GM21526 (cell line): ENCODE measurements at regions not wholly inside any gene's neighbourhood (a gene's known extent, or its start where the extent isn't known, plus 50 kb on each side); places are given as distances from the start of the nearest gene placed in this dataset.
"Not testable (repeated sequence)": the region's sequence is repeated elsewhere in the genome, so short reads cannot be mapped to it uniquely, and the experiment has no call there.

Experiments
- ATAC-seq: cut with Tn5 transposase; IDR thresholded peaks from one replicate; pipeline ENCODE4 v1.9.1; 2021; ENCODE audit warnings: moderate library complexity; ENCODE audit not compliant: unreplicated experiment, low FRiP score

DNA sequence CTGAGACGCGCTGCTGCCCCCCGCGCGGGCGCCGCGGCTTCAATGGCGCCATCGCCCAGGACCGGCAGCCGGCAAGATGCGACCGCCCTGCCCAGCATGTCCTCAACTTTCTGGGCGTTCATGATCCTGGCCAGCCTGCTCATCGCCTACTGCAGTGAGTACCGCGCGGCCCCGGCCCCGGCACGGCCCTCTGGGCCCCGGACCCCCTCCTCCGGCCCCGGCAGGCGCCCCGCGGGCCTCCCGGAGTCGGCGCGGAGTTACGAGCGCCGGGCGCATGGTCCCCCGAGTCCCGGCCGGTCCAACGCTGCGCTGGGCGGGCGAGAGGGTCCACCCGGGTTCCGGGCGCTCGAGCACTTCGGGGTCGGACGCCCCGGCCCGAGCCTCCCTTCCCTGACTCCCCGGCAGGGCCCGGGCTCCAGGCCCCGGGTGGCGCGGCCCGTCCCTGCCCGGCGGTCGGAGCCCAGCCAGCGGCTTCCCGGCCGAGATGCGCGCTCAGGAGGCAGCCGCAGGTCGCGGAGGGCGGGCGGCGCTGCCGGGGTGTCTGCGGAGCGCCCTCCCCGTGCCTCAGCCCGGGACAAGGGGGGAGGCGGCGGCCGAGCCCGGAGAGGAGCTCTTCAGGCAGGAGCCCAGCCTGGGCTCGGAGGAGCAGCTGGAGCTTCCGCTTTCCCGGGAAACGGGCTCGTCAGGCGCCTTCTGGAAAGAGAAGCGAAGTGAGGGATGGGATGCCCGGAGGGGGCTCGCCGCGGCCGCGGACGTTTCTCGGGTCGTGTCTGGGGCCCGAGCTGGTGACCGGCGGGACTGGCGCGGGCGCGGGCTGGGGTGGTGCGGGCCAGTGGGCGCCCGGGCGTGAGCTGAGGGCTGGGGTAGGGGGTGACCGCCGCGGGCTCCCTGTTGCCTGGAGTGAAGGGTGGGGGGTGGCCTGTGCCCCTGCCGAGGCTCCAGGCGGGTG is 1337.8 kb downstream of the BRD1 start:
- ATAC-seq: no peak

- no peak for ATAC-seq
Observed at GRCh38 chr22:48488611-48489511, 1338.8 kb downstream of the BRD1 start.

DNA sequence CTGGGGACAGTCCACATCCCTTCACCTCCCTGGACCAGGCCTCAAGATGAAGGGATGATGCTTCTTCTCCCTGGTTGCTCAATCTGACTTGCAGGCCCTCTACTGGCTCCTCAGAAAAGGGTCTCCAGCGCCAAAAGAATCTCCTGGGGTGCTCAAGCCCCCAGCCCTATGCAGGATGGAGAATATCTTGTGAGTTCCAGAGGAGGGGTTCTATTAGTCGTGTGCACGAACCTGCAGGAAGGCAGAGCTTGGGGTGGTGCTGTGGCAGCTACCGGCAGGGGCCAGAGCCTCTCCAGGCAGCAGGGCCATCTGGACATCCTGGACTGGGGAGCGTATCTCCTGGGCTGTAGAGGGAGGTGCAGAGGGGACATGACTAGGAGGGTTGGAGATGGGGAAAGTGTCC is 1339.5 kb downstream of the BRD1 start:
- no peak for ATAC-seq

- no peak for ATAC-seq
Observed at GRCh38 chr22:48486558-48486957, 1341.1 kb downstream of the BRD1 start.

DNA sequence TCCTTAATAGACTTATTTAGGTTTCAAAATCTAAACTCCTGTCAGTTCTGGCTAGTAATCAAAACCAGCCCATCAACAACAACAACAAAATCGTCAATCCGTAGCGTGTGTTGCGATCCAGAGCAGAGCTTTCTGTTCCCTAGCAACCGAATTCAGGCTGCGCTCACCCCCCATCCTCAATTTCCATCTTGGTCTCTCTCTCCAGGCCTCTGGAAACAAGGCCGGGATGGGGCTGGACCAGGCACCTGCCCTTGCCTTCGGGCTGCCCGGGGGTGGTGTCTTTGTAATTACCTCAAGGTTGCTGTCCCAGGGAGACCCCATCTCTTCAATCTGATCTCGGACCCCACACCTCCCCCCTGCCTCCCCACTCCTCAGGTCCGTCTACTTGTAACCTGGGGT is 1341.5 kb downstream of the BRD1 start:
- no peak for ATAC-seq

DNA sequence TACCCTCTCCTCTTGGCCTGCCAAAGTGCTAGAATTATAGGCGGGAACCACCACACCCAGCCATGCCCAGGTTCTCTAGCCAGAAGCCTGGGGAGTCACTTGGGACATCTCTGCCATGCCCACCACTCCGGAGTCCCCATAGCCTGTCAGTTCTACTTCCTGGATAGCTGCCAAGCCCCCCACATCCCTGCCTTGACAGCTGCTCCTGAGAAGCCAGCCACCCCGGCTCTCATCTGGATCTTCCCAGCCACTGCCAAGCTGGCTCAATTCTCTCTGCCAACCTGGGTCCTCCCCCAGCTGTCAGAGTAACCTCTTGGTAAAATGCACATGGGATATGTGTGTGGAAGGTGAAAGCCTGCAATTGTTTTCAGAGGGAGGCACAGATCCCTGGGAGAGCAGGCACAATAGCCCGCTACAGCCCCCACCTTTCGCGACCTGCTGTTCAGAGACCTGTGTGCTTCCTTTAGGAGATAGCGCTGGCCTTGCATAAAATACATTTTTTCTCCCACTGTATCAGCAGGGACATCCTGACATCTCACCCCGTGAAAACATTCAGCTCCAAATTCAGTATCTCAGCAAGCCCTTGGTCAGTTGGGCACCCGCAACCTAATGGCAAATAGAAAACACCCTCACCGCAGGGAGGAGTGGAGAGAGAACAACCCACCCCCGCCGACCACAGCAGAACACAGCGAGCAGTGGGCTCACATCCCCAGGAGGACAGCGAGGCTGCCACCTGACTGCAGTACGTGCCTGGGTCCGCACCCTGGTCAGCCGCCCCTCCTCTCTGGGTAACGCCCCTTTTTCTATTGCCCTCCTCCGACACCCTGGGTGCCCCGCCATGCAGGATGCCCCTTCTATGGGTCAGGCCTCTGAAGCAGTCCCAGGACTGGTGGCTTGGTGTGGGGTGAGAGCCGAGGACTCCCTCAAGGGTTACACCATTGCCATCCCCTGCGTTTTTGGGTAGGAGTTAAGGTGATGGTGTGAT is 1342.2 kb downstream of the BRD1 start:
- no peak for ATAC-seq

DNA sequence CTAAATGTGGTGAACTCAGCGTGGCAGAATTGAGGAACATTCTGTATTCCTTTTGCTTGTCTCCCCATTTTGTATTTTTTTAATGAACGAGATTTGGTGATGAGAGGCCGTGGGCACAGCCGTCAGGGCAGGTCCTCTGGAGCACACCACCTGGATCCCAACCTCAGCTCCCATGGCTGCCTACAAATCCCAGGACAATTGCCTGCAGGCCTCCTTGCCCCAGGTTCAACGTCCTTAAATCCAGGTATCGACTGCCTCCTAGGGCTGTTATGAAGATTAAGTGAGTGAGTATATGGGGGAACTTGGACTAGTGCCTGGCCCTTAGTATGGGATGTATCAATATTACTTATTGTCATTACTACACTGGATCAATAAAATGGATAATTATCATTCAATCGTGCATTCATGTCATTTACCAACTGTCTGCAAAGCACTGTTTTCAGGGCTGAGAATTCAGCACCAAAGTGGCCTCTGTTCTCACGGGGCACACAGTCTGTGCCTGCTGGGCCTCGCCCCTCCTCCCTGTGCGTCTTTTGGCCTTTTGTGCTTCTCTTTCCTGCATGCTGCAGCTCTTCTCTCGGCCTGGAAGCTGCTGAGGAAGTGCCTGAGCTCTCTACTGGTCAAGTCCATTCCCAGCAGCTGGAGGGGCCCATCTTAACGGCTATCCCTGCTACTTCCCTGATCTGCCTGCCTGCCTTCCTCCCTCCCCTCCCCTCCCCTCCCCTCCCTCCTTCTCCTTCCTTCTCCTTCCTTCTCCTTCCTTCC is 1343.7 kb downstream of the BRD1 start:
- no peak for ATAC-seq

DNA sequence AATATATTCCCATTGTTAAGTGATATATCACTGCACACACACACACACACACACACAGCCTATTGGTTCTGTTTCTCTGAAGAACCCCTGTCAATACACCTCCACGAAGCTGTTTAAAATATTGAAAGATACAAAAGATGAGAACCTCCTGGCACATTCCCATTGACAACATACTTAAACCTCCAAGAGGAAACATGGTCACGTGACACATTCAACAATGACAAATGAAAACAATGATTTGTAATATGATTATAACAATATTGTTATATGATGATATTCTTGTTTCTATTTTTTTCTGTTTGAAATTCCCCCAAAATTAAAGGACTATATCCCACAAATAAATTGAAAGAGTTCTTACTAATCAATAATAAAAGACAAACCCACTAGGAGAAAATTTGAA is 1344.9 kb downstream of the BRD1 start:
- no peak for ATAC-seq

GRCh38 chr22:48482198-48482597 is 1345.5 kb downstream of the BRD1 start:
- not testable (repeated sequence) for ATAC-seq

DNA sequence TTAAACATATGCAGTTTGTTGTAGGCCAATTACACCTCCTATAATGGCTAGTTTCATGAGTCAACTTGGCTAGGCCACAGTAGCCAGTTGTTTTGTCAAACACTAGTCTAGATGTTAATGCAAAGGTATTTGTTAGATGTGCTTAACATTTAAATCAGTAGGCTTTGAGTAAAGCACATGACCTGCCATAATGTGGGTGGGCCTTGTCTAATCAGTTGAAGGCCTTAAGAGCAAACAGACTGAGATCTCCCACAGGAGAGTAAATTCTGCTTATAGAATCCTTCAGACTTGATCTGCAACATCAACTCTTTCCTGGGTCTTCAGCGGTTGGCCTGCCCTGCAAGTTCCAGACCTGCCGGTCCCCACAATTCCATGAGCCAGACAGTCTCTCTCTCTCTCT is 1345.9 kb downstream of the BRD1 start:
- no peak for ATAC-seq

- ATAC-seq: no peak
Observed at GRCh38 chr22:48478529-48479265, 1349.0 kb downstream of the BRD1 start.

DNA sequence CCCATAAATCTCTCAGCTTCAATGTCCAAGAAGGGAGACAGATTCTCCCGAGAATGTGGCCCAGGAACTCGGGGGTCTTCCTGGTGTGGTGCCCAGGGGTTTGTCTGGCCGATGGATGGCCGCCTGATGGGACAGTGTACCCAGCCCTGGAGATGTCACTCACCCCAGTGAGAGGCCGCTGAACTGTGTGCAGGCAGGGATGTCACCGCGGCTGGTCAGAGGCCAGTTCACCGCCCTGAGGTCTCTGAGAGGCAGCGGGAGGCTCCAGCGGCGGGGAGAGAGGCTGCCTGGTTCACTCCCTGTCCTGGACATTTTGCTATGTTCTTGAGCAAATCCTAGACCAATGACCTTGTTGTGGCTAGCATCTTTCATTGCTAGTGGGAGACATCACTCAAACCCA is 1349.5 kb downstream of the BRD1 start:
- ATAC-seq: no peak

DNA sequence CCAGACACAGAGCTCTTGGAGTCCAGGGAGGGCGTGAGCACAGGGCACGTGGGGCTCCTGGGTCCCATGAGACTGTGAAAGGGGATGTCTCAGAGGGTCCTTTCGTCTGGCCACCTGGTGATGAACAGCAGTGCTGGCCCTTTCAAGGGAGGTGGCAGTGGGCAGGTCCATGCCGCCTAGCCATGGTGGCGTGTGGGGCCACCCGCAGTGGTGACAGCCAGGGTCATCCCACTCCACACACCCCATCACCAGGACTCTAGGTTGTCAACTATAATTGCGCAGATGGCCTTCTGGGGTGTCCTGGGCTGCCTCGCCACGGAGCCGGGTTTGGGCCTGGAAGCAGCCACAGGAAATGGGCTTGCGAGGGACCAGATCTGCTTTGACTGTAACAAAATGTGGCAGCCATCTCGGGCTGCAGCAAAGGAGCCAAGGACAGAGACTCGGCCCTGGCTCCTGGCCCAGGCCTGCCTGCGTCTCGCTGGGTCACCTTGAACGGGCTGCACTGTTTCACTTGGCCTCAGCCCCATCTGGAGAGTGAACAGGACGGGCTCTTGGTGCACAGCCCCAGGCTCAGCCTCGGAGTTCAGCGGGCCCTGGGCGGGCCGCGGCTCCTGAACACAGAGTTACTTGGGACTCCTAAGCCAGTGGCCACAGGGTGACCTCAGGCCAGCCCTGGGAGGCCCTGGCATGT is 1350.5 kb downstream of the BRD1 start:
- no peak for ATAC-seq

DNA sequence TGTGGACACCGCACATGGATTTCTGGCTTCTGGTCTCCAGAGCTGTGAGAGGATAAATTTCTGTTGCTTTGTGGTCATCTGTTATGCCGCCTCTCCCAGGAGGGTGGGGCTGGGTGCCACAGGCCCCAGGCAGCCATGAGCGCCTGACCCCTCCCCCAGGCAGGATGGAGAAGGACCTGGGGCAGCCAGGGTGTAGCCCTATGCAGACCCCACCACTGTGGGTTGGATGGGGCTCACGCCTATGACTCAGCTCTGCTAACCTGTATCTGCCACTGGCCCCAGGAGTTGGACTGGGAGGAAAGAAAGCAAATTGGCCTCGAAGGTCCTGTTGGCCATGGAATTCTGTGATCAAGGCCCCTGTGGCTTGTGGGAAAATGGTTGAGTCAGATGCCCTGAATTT is 1351.1 kb downstream of the BRD1 start:
- no peak for ATAC-seq

DNA sequence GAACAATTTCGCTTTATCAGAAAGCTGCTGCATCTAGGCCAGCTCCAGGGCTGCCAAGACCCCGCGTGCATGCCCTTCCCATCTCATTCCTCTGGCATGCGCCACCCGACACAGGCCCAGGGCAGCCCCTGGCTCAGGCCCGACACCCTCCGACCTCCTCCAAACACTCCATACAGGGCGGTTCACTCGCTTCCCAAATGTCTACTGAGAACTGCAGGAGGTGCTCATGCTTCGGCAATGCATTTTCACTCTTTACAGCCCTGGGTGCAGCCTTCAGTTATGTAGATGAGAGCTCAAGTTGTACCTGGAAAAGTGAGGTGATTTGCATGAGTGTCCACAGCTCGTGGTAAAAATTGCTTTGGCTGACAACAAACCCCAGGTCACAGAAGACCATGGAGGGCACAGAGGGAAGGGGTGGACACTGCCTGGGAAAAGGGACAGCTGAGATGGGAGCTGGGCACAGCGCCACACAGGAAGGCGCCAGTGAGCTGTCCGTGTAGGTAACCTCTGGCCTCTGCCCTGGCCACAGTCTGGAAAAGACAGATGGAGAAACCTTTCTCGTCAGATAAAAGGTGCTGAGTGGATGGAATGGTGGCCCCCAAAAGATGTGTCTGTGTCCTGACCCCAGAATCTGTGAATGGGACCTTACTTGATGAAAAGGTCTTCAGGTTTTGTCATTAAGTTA is 1351.9 kb downstream of the BRD1 start:
- no peak for ATAC-seq

GRCh38 chr22:48474881-48475280 is 1352.8 kb downstream of the BRD1 start:
- ATAC-seq: no peak

DNA sequence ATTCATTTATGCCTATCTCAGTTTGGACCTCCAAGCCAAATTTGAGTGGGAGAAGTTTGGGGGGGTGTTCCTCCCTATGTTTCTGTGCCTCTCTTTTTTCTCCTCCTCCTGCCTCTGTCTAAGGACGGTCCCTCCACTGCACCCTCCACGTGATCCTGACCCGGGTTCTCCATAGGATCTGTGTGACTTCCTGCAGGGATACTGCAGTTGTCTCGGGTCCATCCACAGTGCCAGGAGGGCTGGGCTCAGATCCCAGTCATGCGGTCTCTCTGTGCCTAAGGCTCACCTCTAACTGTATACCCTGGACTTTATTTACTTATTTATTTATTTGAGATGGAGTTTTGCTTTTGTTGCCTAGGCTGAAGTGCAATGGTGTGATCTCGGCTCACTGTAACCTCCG is 1354.5 kb downstream of the BRD1 start:
- no peak for ATAC-seq

DNA sequence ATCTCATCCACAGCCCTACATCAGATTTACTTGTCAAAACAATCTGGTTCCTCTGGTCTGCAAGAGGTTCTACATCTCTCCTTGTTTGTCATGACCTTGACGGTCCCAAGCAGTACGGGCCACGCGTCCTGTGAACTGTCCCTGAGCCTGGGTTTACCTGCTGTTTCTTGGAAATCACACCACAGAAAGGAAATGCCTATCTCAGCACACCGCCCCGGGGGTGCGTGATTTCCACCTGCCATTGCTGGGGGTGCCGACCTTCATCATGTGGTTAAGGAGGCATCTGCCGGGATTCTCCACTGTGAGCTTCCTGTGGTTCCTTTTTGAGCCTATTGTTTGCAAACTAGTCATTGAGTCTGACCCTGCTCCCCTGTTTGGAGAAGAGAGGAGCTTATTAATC is 1363.4 kb downstream of the BRD1 start:
- ATAC-seq: no peak
